Neural cell (in vitro differentiated cells): ENCODE measurements at regions not wholly inside any gene's neighbourhood (a gene's known extent, or its start where the extent isn't known, plus 50 kb on each side); places are given as distances from the start of the nearest gene placed in this dataset.

ENCODE experiments used
- H2AFZ ChIP-seq: fragments of 200-600, 300-800 bp; sonication (generic), shearing (Covaris generic); 2 replicates; pipeline ENCODE4 v1.6.0; 2014; ENCODE audit warnings: low read depth, mild to moderate bottlenecking, antibody characterized with exemption, low read length, moderate library complexity
- H3F3A ChIP-seq: fragments of 200-600 bp; shearing (Covaris generic); 2 replicates; pipeline ENCODE4 v1.6.1; 2016; ENCODE audit warnings: mild to moderate bottlenecking, moderate library complexity, mixed read lengths, antibody characterized with exemption, low read length; ENCODE audit not compliant: insufficient read depth, poor library complexity, severe bottlenecking
- H3K27ac ChIP-seq: fragments of 200-600, 300-800 bp; sonication (generic), shearing (Covaris generic); 2 replicates; pipeline ENCODE4 v1.5.1; 2014; ENCODE audit warnings: mild to moderate bottlenecking, low read length, moderate library complexity
- H3K27me3 ChIP-seq: fragments of 300-800, 200-600 bp; sonication (generic), shearing (Covaris generic); 2 replicates; pipeline ENCODE4 v1.6.0; 2014; ENCODE audit warnings: mild to moderate bottlenecking, low read depth, low read length, moderate library complexity; ENCODE audit not compliant: insufficient read depth
- H3K36me3 ChIP-seq: fragments of 300-800, 200-600 bp; sonication (generic), shearing (Covaris generic); 2 replicates; pipeline ENCODE4 v1.5.1; 2014; ENCODE audit warnings: mild to moderate bottlenecking, antibody characterized with exemption, low read length, moderate library complexity; ENCODE audit not compliant: insufficient read depth
- H3K4me2 ChIP-seq: fragments of 300-800, 200-600 bp; sonication (generic), shearing (Covaris generic); 2 replicates; pipeline ENCODE4 v1.6.0; 2014; ENCODE audit warnings: mild to moderate bottlenecking, low read length
- H3K4me3 ChIP-seq: fragments of 300-800, 200-600 bp; sonication (generic), shearing (Covaris generic); 2 replicates; pipeline ENCODE4 v1.5.1; 2014; ENCODE audit warnings: mild to moderate bottlenecking, low read length, moderate library complexity
- H3K79me2 ChIP-seq: fragments of 200-600 bp; shearing (Covaris generic); replicated peaks from 2 replicates; pipeline ENCODE4 v1.6.0; 2014; ENCODE audit warnings: mild to moderate bottlenecking, low read length, moderate library complexity; ENCODE audit not compliant: insufficient read depth
- H3K9ac ChIP-seq: fragments of 300-800, 200-600 bp; sonication (generic), shearing (Covaris generic); 2 replicates; pipeline ENCODE4 v1.6.1; 2016; ENCODE audit warnings: mild to moderate bottlenecking, low read length, mixed read lengths
- H3K9me2 ChIP-seq: fragments of 200-600 bp; shearing (Covaris generic); 2 replicates; pipeline ENCODE4 v1.6.1; 2016; ENCODE audit warnings: mild to moderate bottlenecking, low read length, mixed read lengths; ENCODE audit not compliant: insufficient read depth
- H3K9me3 ChIP-seq: fragments of 200-600, 300-800 bp; sonication (generic), shearing (Covaris generic); 2 replicates; pipeline ENCODE4 v1.6.1; 2016; ENCODE audit warnings: mild to moderate bottlenecking, mixed run types, low read length, moderate library complexity, mixed read lengths
- H4K20me1 ChIP-seq: fragments of 200-600 bp; shearing (Covaris generic); 2 replicates; pipeline ENCODE4 v1.6.1; 2016; ENCODE audit warnings: mild to moderate bottlenecking, mixed run types; ENCODE audit not compliant: insufficient read depth
- EP300 ChIP-seq: fragments of 450-650 bp; conservative IDR thresholded peaks from 2 replicates; pipeline ENCODE4 v1.6.1; 2014; ENCODE audit warnings: antibody characterized with exemption, mild to moderate bottlenecking, moderate library complexity; ENCODE audit not compliant: poor library complexity, severe bottlenecking
- EZH2 ChIP-seq: fragments of 200-600, 300-800 bp; shearing (Covaris generic), sonication (generic); IDR thresholded peaks from 2 replicates; pipeline ENCODE4 v1.6.1; 2014; ENCODE audit warnings: antibody characterized with exemption, low read length, borderline replicate concordance, mild to moderate bottlenecking; ENCODE audit not compliant: insufficient read depth, poor library complexity, severe bottlenecking
- MXI1 ChIP-seq: fragments of 450-650 bp; conservative IDR thresholded peaks from 2 replicates; pipeline ENCODE4 v1.6.1; 2014; ENCODE audit warnings: antibody characterized with exemption, mild to moderate bottlenecking; ENCODE audit not compliant: poor library complexity, severe bottlenecking
- POLR2AphosphoS5 ChIP-seq: IDR thresholded peaks from 2 replicates; pipeline ENCODE4 v1.6.1; 2012
- RAD21 ChIP-seq: fragments of 450-650 bp; conservative IDR thresholded peaks from 2 replicates; pipeline ENCODE4 v1.6.1; 2014; ENCODE audit warnings: antibody characterized with exemption, mild to moderate bottlenecking, moderate library complexity
- SMC3 ChIP-seq: fragments of 450-650 bp; conservative IDR thresholded peaks from 2 replicates; pipeline ENCODE4 v1.6.1; 2014; ENCODE audit warnings: antibody characterized with exemption, mild to moderate bottlenecking, moderate library complexity; ENCODE audit not compliant: poor library complexity
- TAF1 ChIP-seq: IDR thresholded peaks from 2 replicates; pipeline ENCODE4 v1.6.1; 2012; ENCODE audit warnings: low read depth
- TF ChIP-seq, protein P1 (sequence below): fragments of 450-650 bp; IDR thresholded peaks from 2 replicates; pipeline ENCODE4 v1.5.1; 2014; ENCODE audit warnings: antibody characterized with exemption, mild to moderate bottlenecking, moderate library complexity; ENCODE audit not compliant: poor library complexity, severe bottlenecking
- TF ChIP-seq, protein P2 (sequence below): IDR thresholded peaks from 2 replicates; pipeline ENCODE4 v1.6.1; 2012; ENCODE audit warnings: borderline replicate concordance

DNA sequence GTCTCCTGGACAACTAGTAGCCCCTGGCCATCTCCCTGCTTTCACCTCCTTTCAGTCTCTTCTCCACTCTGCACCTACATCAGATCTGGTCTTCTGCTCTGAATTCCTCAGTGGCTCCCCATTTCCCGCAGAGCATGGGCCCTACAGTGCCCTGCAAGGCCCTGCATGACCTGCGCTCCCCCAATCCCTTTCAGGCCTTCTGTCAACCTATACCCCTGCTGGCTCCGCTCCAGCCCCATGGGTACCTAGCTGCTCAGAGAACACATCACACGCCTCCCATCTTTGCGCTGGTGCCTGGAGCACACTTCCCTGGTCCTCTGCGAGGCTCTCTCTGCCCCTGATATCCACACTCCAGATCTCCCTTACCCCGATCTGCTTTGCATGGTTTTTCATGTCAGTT is 145.2 kb downstream of the KATNIP start:
- Histone ChIP-seq H3K4me3 (no peak overlapping the region), H3K79me2 (no peaks in the 10 kb centered on the region), H3K36me3 (no peaks in the 10 kb centered on the region), H3K27ac (no peak overlapping the region), H3K9me3 (no peaks in the 10 kb centered on the region), H3F3A (no peaks in the 10 kb centered on the region), H4K20me1 (no peaks in the 10 kb centered on the region), H2AFZ (no peak overlapping the region), H3K9ac (no peak overlapping the region), H3K27me3 (no peaks in the 10 kb centered on the region), H3K4me2 (no peak overlapping the region), H3K9me2 (no peaks in the 10 kb centered on the region)
- TF ChIP-seq SMC3 (no peak), EP300 (no peak), MXI1 (no peak), TAF1 (no peak), POLR2AphosphoS5 (no peak), EZH2 (no peak), RAD21 (no peak)
- TF ChIP-seq, protein P1, sequence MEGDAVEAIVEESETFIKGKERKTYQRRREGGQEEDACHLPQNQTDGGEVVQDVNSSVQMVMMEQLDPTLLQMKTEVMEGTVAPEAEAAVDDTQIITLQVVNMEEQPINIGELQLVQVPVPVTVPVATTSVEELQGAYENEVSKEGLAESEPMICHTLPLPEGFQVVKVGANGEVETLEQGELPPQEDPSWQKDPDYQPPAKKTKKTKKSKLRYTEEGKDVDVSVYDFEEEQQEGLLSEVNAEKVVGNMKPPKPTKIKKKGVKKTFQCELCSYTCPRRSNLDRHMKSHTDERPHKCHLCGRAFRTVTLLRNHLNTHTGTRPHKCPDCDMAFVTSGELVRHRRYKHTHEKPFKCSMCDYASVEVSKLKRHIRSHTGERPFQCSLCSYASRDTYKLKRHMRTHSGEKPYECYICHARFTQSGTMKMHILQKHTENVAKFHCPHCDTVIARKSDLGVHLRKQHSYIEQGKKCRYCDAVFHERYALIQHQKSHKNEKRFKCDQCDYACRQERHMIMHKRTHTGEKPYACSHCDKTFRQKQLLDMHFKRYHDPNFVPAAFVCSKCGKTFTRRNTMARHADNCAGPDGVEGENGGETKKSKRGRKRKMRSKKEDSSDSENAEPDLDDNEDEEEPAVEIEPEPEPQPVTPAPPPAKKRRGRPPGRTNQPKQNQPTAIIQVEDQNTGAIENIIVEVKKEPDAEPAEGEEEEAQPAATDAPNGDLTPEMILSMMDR = no peak
- TF ChIP-seq, protein P2, sequence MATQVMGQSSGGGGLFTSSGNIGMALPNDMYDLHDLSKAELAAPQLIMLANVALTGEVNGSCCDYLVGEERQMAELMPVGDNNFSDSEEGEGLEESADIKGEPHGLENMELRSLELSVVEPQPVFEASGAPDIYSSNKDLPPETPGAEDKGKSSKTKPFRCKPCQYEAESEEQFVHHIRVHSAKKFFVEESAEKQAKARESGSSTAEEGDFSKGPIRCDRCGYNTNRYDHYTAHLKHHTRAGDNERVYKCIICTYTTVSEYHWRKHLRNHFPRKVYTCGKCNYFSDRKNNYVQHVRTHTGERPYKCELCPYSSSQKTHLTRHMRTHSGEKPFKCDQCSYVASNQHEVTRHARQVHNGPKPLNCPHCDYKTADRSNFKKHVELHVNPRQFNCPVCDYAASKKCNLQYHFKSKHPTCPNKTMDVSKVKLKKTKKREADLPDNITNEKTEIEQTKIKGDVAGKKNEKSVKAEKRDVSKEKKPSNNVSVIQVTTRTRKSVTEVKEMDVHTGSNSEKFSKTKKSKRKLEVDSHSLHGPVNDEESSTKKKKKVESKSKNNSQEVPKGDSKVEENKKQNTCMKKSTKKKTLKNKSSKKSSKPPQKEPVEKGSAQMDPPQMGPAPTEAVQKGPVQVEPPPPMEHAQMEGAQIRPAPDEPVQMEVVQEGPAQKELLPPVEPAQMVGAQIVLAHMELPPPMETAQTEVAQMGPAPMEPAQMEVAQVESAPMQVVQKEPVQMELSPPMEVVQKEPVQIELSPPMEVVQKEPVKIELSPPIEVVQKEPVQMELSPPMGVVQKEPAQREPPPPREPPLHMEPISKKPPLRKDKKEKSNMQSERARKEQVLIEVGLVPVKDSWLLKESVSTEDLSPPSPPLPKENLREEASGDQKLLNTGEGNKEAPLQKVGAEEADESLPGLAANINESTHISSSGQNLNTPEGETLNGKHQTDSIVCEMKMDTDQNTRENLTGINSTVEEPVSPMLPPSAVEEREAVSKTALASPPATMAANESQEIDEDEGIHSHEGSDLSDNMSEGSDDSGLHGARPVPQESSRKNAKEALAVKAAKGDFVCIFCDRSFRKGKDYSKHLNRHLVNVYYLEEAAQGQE = no peak

DNA sequence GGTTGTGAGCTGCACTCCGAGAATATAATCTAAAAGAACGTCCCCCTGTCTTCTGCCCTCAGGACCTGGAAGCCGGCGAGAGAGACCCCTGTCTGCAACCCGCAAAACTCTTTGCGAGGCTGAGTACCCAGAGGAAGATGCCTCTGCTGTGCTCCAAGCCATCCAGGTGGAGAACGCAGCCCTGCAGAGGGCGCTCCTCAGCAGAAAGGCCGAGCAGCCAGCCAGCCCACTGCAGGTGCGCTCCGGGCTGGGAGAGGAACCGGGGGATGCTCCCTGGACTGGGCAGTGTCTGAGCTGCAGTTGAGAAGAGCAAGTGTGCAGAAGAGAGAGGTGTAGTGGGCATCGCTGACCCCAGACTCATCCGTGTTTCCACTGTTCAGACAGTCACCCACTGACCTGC is 148.3 kb downstream of the KATNIP start:
- H3K79me2 ChIP-seq = no peaks in the 10 kb centered on the region
- no peaks in the 10 kb centered on the region for H3K9me3 ChIP-seq

More for the DNA sequence above, 148.3 kb downstream of the KATNIP start:
- Histone ChIP-seq H3K4me2 (no peak overlapping the region), H3K27ac (no peak overlapping the region), H4K20me1 (no peaks in the 10 kb centered on the region), H2AFZ (no peak overlapping the region), H3K9ac (no peak overlapping the region), H3K9me2 (no peaks in the 10 kb centered on the region), H3K27me3 (no peaks in the 10 kb centered on the region), H3K4me3 (no peak overlapping the region), H3F3A (no peaks in the 10 kb centered on the region), H3K36me3 (no peaks in the 10 kb centered on the region)
- TF ChIP-seq SMC3 (no peak), TAF1 (no peak), EZH2 (no peak), EP300 (no peak), RAD21 (no peak), POLR2AphosphoS5 (no peak), MXI1 (no peak)
- TF ChIP-seq, protein P1 = no peak
- TF ChIP-seq, protein P2 = no peak
